OCI-LY1 (cell line): ENCODE measurements at regions not wholly inside any gene's neighbourhood (a gene's known extent, or its start where the extent isn't known, plus 50 kb on each side); places are given as distances from the start of the nearest gene placed in this dataset.
"Not testable (repeated sequence)": the region's sequence is repeated elsewhere in the genome, so short reads cannot be mapped to it uniquely, and the experiment has no call there.

ENCODE experiments used
- H2AFZ ChIP-seq: fragments of 200-600 bp; sonication (generic), shearing (Covaris generic); 2 replicates; pipeline ENCODE4 v1.6.0; 2014; ENCODE audit warnings: antibody characterized with exemption, mild to moderate bottlenecking, low read length
- H3F3A ChIP-seq: fragments of 200-600 bp; sonication (generic), shearing (Covaris generic); 2 replicates; pipeline ENCODE4 v1.6.0; 2014; ENCODE audit warnings: mild to moderate bottlenecking, antibody characterized with exemption, low read length, moderate library complexity; ENCODE audit not compliant: insufficient read depth
- H3K27ac ChIP-seq: fragments of 200-600 bp; sonication (generic); 2 replicates; pipeline ENCODE4 v1.5.1; 2014; ENCODE audit warnings: low read length, mixed run types, mild to moderate bottlenecking, low read depth; ENCODE audit not compliant: poor library complexity, severe bottlenecking
- H3K27me3 ChIP-seq: fragments of 200-600 bp; sonication (generic); 2 replicates; pipeline ENCODE4 v1.6.0; 2014; ENCODE audit warnings: antibody characterized with exemption, mild to moderate bottlenecking, low read length, moderate library complexity; ENCODE audit not compliant: insufficient read depth
- H3K36me3 ChIP-seq: fragments of 200-600 bp; sonication (generic); 2 replicates; pipeline ENCODE4 v1.6.1; 2014; ENCODE audit warnings: mild to moderate bottlenecking, antibody characterized with exemption, low read length, moderate library complexity, mixed read lengths; ENCODE audit not compliant: insufficient read depth
- H3K4me1 ChIP-seq: fragments of 200-600 bp; sonication (generic); 2 replicates; pipeline ENCODE4 v1.5.1; 2014; ENCODE audit warnings: mild to moderate bottlenecking, low read length, moderate library complexity; ENCODE audit not compliant: insufficient read depth, severe bottlenecking
- H3K4me2 ChIP-seq: fragments of 200-600 bp; sonication (generic), shearing (Covaris generic); 2 replicates; pipeline ENCODE4 v1.6.1; 2014; ENCODE audit warnings: low read length
- H3K4me3 ChIP-seq: fragments of 200-600 bp; sonication (generic); 2 replicates; pipeline ENCODE4 v1.5.1; 2014; ENCODE audit warnings: low read length, low read depth, mild to moderate bottlenecking, mixed read lengths; ENCODE audit not compliant: poor library complexity, severe bottlenecking
- H3K79me2 ChIP-seq: fragments of 200-600 bp; shearing (Covaris generic); 2 replicates; pipeline ENCODE4 v1.6.1; 2016; ENCODE audit warnings: mixed run types, low read length, mixed read lengths; ENCODE audit not compliant: insufficient read depth
- H3K9ac ChIP-seq: fragments of 200-600 bp; sonication (generic), shearing (Covaris generic); 2 replicates; pipeline ENCODE4 v1.6.1; 2014; ENCODE audit warnings: mild to moderate bottlenecking, low read length, mixed read lengths
- H3K9me2 ChIP-seq: fragments of 200-600 bp; sonication (generic), shearing (Covaris generic); 2 replicates; pipeline ENCODE4 v1.6.1; 2014; ENCODE audit warnings: low read depth, mild to moderate bottlenecking, low read length, mixed read lengths
- H3K9me3 ChIP-seq: fragments of 200-600 bp; shearing (Covaris generic); 2 replicates; pipeline ENCODE4 v1.6.1; 2014; ENCODE audit warnings: low read length, mixed read lengths
- H4K20me1 ChIP-seq: fragments of 200-600 bp; sonication (generic), shearing (Covaris generic); 2 replicates; pipeline ENCODE4 v1.6.0; 2016; ENCODE audit warnings: mild to moderate bottlenecking, low read length; ENCODE audit not compliant: insufficient read depth
- CTCF ChIP-seq: fragments of 200-600 bp; sonication (generic), shearing (Covaris generic); IDR thresholded peaks from 2 replicates; pipeline ENCODE4 v1.5.1; 2017; ENCODE audit warnings: mild to moderate bottlenecking, antibody characterized with exemption, low read length, moderate library complexity, mixed read lengths
- EZH2 ChIP-seq: fragments of 200-600 bp; sonication (generic), shearing (Covaris generic); IDR thresholded peaks from 2 replicates; pipeline ENCODE4 v1.8.0; 2017; ENCODE audit warnings: borderline replicate concordance, mixed run types, mild to moderate bottlenecking, antibody characterized with exemption, low read length, moderate library complexity, mixed read lengths

DNA sequence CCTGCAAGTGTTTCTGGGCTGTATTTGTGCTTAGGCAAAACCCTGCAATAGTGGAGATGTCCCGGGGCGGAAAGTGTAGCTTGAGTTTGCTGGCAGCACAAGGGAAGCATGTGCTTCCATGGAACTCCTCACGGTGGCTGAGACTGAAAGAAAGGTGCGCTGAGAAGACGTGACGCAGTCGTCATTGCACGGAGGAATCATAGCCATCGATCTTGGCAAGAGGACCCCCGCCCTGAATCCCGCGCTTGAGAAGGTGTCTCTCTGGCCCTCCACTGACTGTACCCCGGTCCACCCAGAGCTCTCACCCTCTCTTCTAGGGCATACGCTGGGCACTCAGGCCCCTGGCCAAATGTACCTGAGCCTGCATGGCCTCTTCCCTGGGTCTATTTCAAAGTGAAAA lies 1081.8 kb upstream of the DEFB115 start:
- Histone ChIP-seq H3K27me3 (no peaks in the 10 kb centered on the region), H2AFZ (no peak overlapping the region), H3K4me2 (no peak overlapping the region), H3K9ac (no peak overlapping the region), H3F3A (no peaks in the 10 kb centered on the region), H3K27ac (no peak overlapping the region), H3K4me3 (no peak overlapping the region), H3K9me3 (no peaks in the 10 kb centered on the region), H3K36me3 (no peaks in the 10 kb centered on the region), H3K4me1 (no peaks in the 10 kb centered on the region), H4K20me1 (no peaks in the 10 kb centered on the region), H3K79me2 (no peaks in the 10 kb centered on the region), H3K9me2 (no peaks in the 10 kb centered on the region)
- TF ChIP-seq CTCF (no peak), EZH2 (no peak)

DNA sequence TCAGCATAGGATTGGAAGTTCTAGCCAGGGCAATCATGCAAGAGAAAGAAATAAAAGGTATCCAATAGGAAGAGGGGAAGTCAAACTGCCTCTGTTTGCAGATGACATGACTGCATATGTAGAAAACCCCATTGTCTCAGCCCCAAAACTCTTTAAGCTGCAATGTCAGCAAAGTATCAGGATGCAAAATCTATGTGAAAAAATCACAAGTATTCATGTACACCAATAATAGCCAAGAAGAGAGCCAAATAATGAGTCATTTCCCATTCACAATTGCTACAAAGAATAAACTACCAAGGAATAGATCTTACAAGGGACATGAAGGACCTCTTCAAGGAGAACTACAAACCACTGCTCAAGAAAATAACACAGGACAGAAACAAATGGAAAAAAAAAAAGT lies 1074.3 kb upstream of the DEFB115 start:
- not testable (repeated sequence) for H3K9ac ChIP-seq, H3F3A ChIP-seq, H3K36me3 ChIP-seq, H4K20me1 ChIP-seq, H3K4me2 ChIP-seq, H3K9me2 ChIP-seq, H3K4me3 ChIP-seq, H2AFZ ChIP-seq, H3K79me2 ChIP-seq, H3K4me1 ChIP-seq, H3K9me3 ChIP-seq, H3K27me3 ChIP-seq, H3K27ac ChIP-seq

DNA sequence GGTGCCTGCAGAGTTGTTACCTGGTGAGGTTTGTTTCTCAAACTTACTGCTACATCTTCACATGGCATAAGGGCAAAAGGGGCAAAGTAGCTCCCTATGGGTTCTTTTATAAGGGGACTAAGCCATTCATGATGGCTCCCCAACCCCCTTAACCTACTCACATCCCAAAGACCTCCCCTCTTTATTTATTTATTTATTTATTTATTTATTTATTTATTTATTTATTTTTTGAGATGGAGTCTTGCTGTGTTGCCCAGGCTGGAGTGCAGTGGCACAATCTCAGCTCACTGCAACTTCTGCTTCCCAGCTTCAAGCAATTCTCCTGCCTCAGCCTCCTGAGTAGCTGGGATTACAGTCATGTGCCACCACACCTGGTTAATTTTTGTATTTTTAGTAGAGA lies 1065.7 kb upstream of the DEFB115 start:
- not testable (repeated sequence) for H3K27me3 ChIP-seq, H3K9ac ChIP-seq, H3K27ac ChIP-seq, H4K20me1 ChIP-seq, H3F3A ChIP-seq, H3K9me2 ChIP-seq, H3K9me3 ChIP-seq, H3K4me1 ChIP-seq, H3K79me2 ChIP-seq, H3K4me2 ChIP-seq, H2AFZ ChIP-seq, H3K4me3 ChIP-seq, H3K36me3 ChIP-seq

DNA sequence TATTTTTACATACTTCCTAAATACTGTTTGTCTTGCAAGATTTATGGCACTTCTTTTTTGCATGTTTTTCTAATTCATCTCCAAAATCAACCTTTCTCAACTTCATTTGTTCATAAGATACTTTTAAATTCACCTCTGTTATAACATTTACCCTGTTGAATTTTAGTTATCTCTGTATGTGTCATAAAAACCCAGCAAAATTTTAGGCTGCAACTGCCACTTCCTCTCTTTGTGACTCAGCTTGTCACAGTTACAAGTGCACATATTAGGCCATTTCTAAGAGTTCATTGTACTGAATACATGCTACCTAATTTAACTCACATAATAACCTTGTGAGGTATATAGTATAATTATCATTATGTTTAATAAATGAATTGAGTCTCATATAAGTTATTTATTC lies 1023.0 kb upstream of the DEFB115 start:
- not testable (repeated sequence) for H3K27me3 ChIP-seq, H3K9ac ChIP-seq, H4K20me1 ChIP-seq, H3K9me3 ChIP-seq, H3K79me2 ChIP-seq, H3K4me1 ChIP-seq, H3K4me3 ChIP-seq, H3F3A ChIP-seq, H3K36me3 ChIP-seq, H3K4me2 ChIP-seq, H2AFZ ChIP-seq, H3K27ac ChIP-seq, H3K9me2 ChIP-seq

DNA sequence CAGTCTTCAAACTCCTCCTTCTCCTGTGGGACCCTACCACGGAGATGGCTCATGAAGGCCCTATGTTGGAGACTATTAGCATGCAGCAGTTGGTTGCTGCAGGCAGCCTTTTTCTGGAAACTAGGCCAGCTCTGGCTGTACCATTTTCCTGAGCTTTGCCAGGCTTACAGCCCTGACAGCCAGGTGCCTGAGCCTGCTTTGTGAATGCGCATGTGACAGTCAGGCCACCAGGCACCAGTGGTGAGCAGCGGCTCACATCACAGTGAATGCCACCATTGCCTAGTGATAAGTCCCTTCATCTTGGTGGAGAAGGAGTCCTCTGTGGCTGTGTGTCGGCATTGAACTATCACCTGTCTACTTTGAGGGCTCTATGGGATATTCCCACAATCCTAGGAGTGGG lies 982.4 kb upstream of the DEFB115 start:
- not testable (repeated sequence) for H2AFZ ChIP-seq, H3K79me2 ChIP-seq, H3K9ac ChIP-seq, H3K4me2 ChIP-seq, H3K9me3 ChIP-seq, H3K9me2 ChIP-seq, H3F3A ChIP-seq, H3K4me1 ChIP-seq, H3K27me3 ChIP-seq, H3K4me3 ChIP-seq, H3K36me3 ChIP-seq, H4K20me1 ChIP-seq, H3K27ac ChIP-seq
